ENCODE measurements at regions not wholly inside any gene's neighbourhood (a gene's known extent, or its start where the extent isn't known, plus 50 kb on each side); places are given as distances from the start of the nearest gene placed in this dataset.

GRCh38 chr2:104701411-104701911 lies 152.5 kb upstream of the POU3F3 start:
- no peak overlapping the region for H3K4me2 ChIP-seq (ENCODE audit: unreplicated experiment)
- WGBS, 2 experiments (ENCODE audit: low coverage in 1 of 2, low lambda C conversion rate in 2 of 2, missing lambda C conversion rate in 2 of 2): 59 to 65% methylated on average over 17 to 19 of the region's 19 CpGs
- no peak for TF ChIP-seq EZH2phosphoT487 (IDR thresholded peaks at IDR 0.05; ENCODE audit: insufficient read depth, low read depth)
- TF ChIP-seq EZH2 (IDR thresholded peaks at IDR 0.05; ENCODE audit: insufficient read depth, poor library complexity, severe bottlenecking): no peak
- H3K9me2 ChIP-seq (ENCODE audit: insufficient read depth): no peaks in the 10 kb centered on the region
- no peak for DNase-seq
- no peak overlapping the region for H3K9ac ChIP-seq
- no peak overlapping the region for H3K4me3 ChIP-seq
- H3K9me3 ChIP-seq (ENCODE audit: low read depth): no peaks in the 10 kb centered on the region
- H2AFZ ChIP-seq: no peak overlapping the region
- H3K4me1 ChIP-seq (ENCODE audit: insufficient read depth): no peaks in the 10 kb centered on the region
- no peaks in the 10 kb centered on the region for H3K36me3 ChIP-seq (ENCODE audit: low read depth)
- no peaks in the 10 kb centered on the region for H3F3A ChIP-seq (ENCODE audit: insufficient read depth)
- peaks cover 9% of the 10 kb centered on the region; the same call in 1 of the 2 replicates for H3K27me3 ChIP-seq (replicated peaks; ENCODE audit: insufficient read depth)
- H3K27ac ChIP-seq: no peak overlapping the region
- in situ Hi-C loops (cut with MboI): no loop called here
- H3K79me2 ChIP-seq (ENCODE audit: insufficient read depth): no peaks in the 10 kb centered on the region
- no peaks in the 10 kb centered on the region for H4K20me1 ChIP-seq (ENCODE audit: insufficient read depth)

GRCh38 chr2:104702031-104702850 lies 151.7 kb upstream of the POU3F3 start:
- Histone ChIP-seq H3K27me3 (replicated peaks; ENCODE audit: insufficient read depth) (peaks cover 9% of the 10 kb centered on the region; the same call in 1 of the 2 replicates), H3K9ac (no peak overlapping the region), H3F3A (ENCODE audit: insufficient read depth) (no peaks in the 10 kb centered on the region), H3K36me3 (ENCODE audit: low read depth) (no peaks in the 10 kb centered on the region), H3K4me1 (ENCODE audit: insufficient read depth) (no peaks in the 10 kb centered on the region), H3K9me3 (ENCODE audit: low read depth) (no peaks in the 10 kb centered on the region), H3K9me2 (ENCODE audit: insufficient read depth) (no peaks in the 10 kb centered on the region), H2AFZ (no peak overlapping the region), H3K27ac (no peak overlapping the region), H3K79me2 (ENCODE audit: insufficient read depth) (no peaks in the 10 kb centered on the region), H4K20me1 (ENCODE audit: insufficient read depth) (no peaks in the 10 kb centered on the region), H3K4me2 (ENCODE audit: unreplicated experiment) (no peak overlapping the region), H3K4me3 (no peak overlapping the region)
- in situ Hi-C loops (cut with MboI): no loop called here
- TF ChIP-seq EZH2phosphoT487 (IDR thresholded peaks at IDR 0.05; ENCODE audit: insufficient read depth, low read depth) (no peak), EZH2 (IDR thresholded peaks at IDR 0.05; ENCODE audit: insufficient read depth, poor library complexity, severe bottlenecking) (no peak)
- WGBS, 2 experiments (ENCODE audit: low coverage in 1 of 2, low lambda C conversion rate in 2 of 2, missing lambda C conversion rate in 2 of 2): 42 to 45% methylated on average over 11 of the region's 11 CpGs
- no peak for DNase-seq

GRCh38 chr2:104703669-104704068 lies 150.2 kb upstream of the POU3F3 start:
- WGBS, 2 experiments (ENCODE audit: low coverage in 1 of 2, low lambda C conversion rate in 2 of 2, missing lambda C conversion rate in 2 of 2): 27 to 29% methylated on average over 8 of the region's 8 CpGs
- no peak overlapping the region for H3K9ac ChIP-seq

DNA sequence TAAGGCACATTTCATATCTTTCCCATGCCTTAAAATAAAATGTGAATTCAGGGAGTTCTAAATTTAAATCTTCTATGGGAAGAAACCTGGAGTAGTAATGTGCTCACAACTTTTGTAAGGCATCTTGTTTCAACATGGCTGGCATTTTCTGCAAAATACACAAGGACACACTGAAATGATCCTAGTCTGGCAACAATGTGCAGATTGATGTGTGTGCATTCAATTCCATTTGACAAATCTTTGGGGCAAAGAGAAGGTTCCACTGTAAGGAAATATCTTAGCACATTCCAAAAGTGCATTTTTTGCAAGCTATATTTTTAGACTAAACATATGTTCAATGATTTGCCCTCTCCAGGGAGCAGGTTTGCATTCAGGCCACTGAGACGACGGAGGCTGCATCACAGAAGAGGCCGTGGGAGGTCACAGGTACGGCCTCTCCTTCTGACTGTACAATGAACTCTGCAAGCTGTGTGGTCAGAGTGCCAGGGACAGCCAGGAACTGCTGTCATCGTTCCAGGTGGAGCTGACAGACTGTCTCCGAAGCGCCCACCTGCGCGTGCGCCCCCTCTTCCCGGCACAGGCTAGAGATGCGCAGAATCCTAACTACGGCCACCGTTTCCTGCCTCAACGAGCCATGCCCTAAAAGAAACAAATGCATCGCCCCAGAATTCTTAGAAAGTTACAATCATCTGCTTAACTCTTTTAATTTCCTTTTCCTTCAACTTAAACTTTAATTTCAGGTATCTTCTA lies 149.2 kb upstream of the POU3F3 start:
- WGBS, 2 experiments (ENCODE audit: low coverage in 1 of 2, low lambda C conversion rate in 2 of 2, missing lambda C conversion rate in 2 of 2): 60 to 68% methylated on average over 16 of the region's 16 CpGs
- Histone ChIP-seq H3K9me2 (ENCODE audit: insufficient read depth) (no peaks in the 10 kb centered on the region), H3K27me3 (replicated peaks; ENCODE audit: insufficient read depth) (peaks cover 9% of the 10 kb centered on the region; the same call in 1 of the 2 replicates), H3K36me3 (ENCODE audit: low read depth) (no peaks in the 10 kb centered on the region), H3K4me3 (no peak overlapping the region), H3K9ac (no peak overlapping the region), H3K4me2 (ENCODE audit: unreplicated experiment) (no peak overlapping the region), H4K20me1 (ENCODE audit: insufficient read depth) (no peaks in the 10 kb centered on the region), H2AFZ (no peak overlapping the region), H3K27ac (no peak overlapping the region), H3K4me1 (ENCODE audit: insufficient read depth) (no peaks in the 10 kb centered on the region), H3K79me2 (ENCODE audit: insufficient read depth) (no peaks in the 10 kb centered on the region), H3F3A (ENCODE audit: insufficient read depth) (no peaks in the 10 kb centered on the region), H3K9me3 (ENCODE audit: low read depth) (no peaks in the 10 kb centered on the region)
- TF ChIP-seq EZH2 (IDR thresholded peaks at IDR 0.05; ENCODE audit: insufficient read depth, poor library complexity, severe bottlenecking): no peak
- no peak for TF ChIP-seq EZH2phosphoT487 (IDR thresholded peaks at IDR 0.05; ENCODE audit: insufficient read depth, low read depth)
- in situ Hi-C loops (cut with MboI): no loop called here
- DNase-seq: no peak

More at GRCh38 chr2:104703669-104704068, 150.2 kb upstream of the POU3F3 start:
- H4K20me1 ChIP-seq (ENCODE audit: insufficient read depth): no peaks in the 10 kb centered on the region
- no peak overlapping the region for H3K27ac ChIP-seq
- TF ChIP-seq EZH2 (IDR thresholded peaks at IDR 0.05; ENCODE audit: insufficient read depth, poor library complexity, severe bottlenecking) (no peak), EZH2phosphoT487 (IDR thresholded peaks at IDR 0.05; ENCODE audit: insufficient read depth, low read depth) (no peak)
- no peaks in the 10 kb centered on the region for H3K4me1 ChIP-seq (ENCODE audit: insufficient read depth)
- in situ Hi-C loops (cut with MboI): no loop called here
- H3K36me3 ChIP-seq (ENCODE audit: low read depth): no peaks in the 10 kb centered on the region
- H3K4me3 ChIP-seq: no peak overlapping the region
- no peaks in the 10 kb centered on the region for H3K79me2 ChIP-seq (ENCODE audit: insufficient read depth)
- no peaks in the 10 kb centered on the region for H3K9me3 ChIP-seq (ENCODE audit: low read depth)
- H3F3A ChIP-seq (ENCODE audit: insufficient read depth): no peaks in the 10 kb centered on the region
- peaks cover 9% of the 10 kb centered on the region; the same call in 1 of the 2 replicates for H3K27me3 ChIP-seq (replicated peaks; ENCODE audit: insufficient read depth)
- 0 out of 2 replicates have a peak overlapping the region, but pooled peaks have one; percentile 19 for H2AFZ ChIP-seq
- no peak for DNase-seq
- H3K4me2 ChIP-seq (ENCODE audit: unreplicated experiment): no peak overlapping the region
- no peaks in the 10 kb centered on the region for H3K9me2 ChIP-seq (ENCODE audit: insufficient read depth)

Measured in GM23248 (cell line).